Stimulated activated CD8-positive, alpha-beta memory T cell treated with anti-CD3 and anti-CD28 coated beads, Interleukin-15, amount 100 ng/mL, for 48 hours (primary cell): ENCODE measurements at regions not wholly inside any gene's neighbourhood (a gene's known extent, or its start where the extent isn't known, plus 50 kb on each side); places are given as distances from the start of the nearest gene placed in this dataset.

Experiments
- DNase-seq, 2 donors: peaks; one replicate each; pipeline ENCODE4 v3.0.0-alpha.2; 2020; ENCODE audit warnings: low read depth in 2 of 2

- DNase-seq: no peak
Observed at GRCh38 chr3:94258851-94259250, 196.0 kb downstream of the NSUN3 start.

- no peak for DNase-seq
Observed at GRCh38 chr3:94259291-94259690, 196.4 kb downstream of the NSUN3 start.

GRCh38 chr3:94269763-94270162 lies 206.9 kb downstream of the NSUN3 start:
- no peak for DNase-seq

- no peak for DNase-seq
Observed at GRCh38 chr3:94272016-94272415, 209.2 kb downstream of the NSUN3 start.

- DNase-seq: no peak
Observed at GRCh38 chr3:94280958-94281357, 218.1 kb downstream of the NSUN3 start.

GRCh38 chr3:94285872-94286271 lies 223.0 kb downstream of the NSUN3 start:
- no peak for DNase-seq

GRCh38 chr3:94291686-94292085 lies 228.8 kb downstream of the NSUN3 start:
- DNase-seq: no peak

- DNase-seq: no peak
Observed at GRCh38 chr3:94292151-94292550, 229.3 kb downstream of the NSUN3 start.

GRCh38 chr3:94293793-94294195 lies 230.9 kb downstream of the NSUN3 start:
- DNase-seq: no peak

GRCh38 chr3:94294806-94295205 lies 231.9 kb downstream of the NSUN3 start:
- DNase-seq: no peak

GRCh38 chr3:94299716-94300115 lies 236.9 kb downstream of the NSUN3 start:
- DNase-seq: no peak

- DNase-seq: no peak
Observed at GRCh38 chr3:94301366-94301765, 238.5 kb downstream of the NSUN3 start.

- no peak for DNase-seq
Observed at GRCh38 chr3:94303266-94303665, 240.4 kb downstream of the NSUN3 start.

GRCh38 chr3:94303897-94304296 lies 241.0 kb downstream of the NSUN3 start:
- DNase-seq: no peak

GRCh38 chr3:94304954-94305353 lies 242.1 kb downstream of the NSUN3 start:
- DNase-seq: no peak

GRCh38 chr3:94305835-94306611 lies 243.2 kb downstream of the NSUN3 start:
- DNase-seq: no peak

- no peak for DNase-seq
Observed at GRCh38 chr3:94307588-94307987, 244.7 kb downstream of the NSUN3 start.

- no peak for DNase-seq
Observed at GRCh38 chr3:94308767-94309166, 245.9 kb downstream of the NSUN3 start.

- DNase-seq: no peak
Observed at GRCh38 chr3:94310341-94311135, 247.7 kb downstream of the NSUN3 start.

- no peak for DNase-seq
Observed at GRCh38 chr3:94311651-94312050, 248.8 kb downstream of the NSUN3 start.

GRCh38 chr3:94314218-94314883 lies 251.5 kb downstream of the NSUN3 start:
- DNase-seq: no peak

- no peak for DNase-seq
Observed at GRCh38 chr3:94317017-94317416, 254.2 kb downstream of the NSUN3 start.

GRCh38 chr3:94323596-94323995 lies 260.7 kb downstream of the NSUN3 start:
- DNase-seq: no peak
